Endometrium (tissue), 2 donors: ENCODE measurements at regions not wholly inside any gene's neighbourhood (a gene's known extent, or its start where the extent isn't known, plus 50 kb on each side); places are given as distances from the start of the nearest gene placed in this dataset.
"Not testable (repeated sequence)": the region's sequence is repeated elsewhere in the genome, so short reads cannot be mapped to it uniquely, and the experiment has no call there.

Source experiments
- FAIRE-seq: peaks from 2 replicates; lab custom pipeline; 2012; peaks lifted over from hg19 to GRCh38; lab: Jason Lieb, UNC
- donor health status: control.
- donor health status: control.

- no peak for FAIRE-seq
Observed at GRCh38 chr21:33121715-33122475, 52.0 kb downstream of the OLIG1 start.

GRCh38 chr21:33122507-33122906, 52.6 kb downstream of the OLIG1 start:
- FAIRE-seq, result no peak

GRCh38 chr21:33123374-33124123, 53.6 kb downstream of the OLIG1 start:
- FAIRE-seq, result no peak

GRCh38 chr21:33124889-33125288, 54.9 kb downstream of the OLIG1 start:
- FAIRE-seq, result no peak

- no peak for FAIRE-seq
Observed at GRCh38 chr21:33125680-33126375, 55.9 kb downstream of the OLIG1 start.

- FAIRE-seq, result no peak
Observed at GRCh38 chr21:33126569-33126968, 56.6 kb downstream of the OLIG1 start.

GRCh38 chr21:33127154-33127867, 57.4 kb downstream of the OLIG1 start:
- no peak for FAIRE-seq

- no peak for FAIRE-seq
Observed at GRCh38 chr21:33127868-33128242, 57.9 kb downstream of the OLIG1 start.

- FAIRE-seq, result no peak
Observed at GRCh38 chr21:33128538-33128937, 58.6 kb downstream of the OLIG1 start.

- FAIRE-seq, result no peak
Observed at GRCh38 chr21:33132054-33132453, 62.1 kb downstream of the OLIG1 start.

- no peak for FAIRE-seq
Observed at GRCh38 chr21:33133892-33134291, 64.0 kb downstream of the OLIG1 start.

- FAIRE-seq, result no peak
Observed at GRCh38 chr21:33135925-33136324, 66.0 kb downstream of the OLIG1 start.

GRCh38 chr21:33136847-33137502, 67.0 kb downstream of the OLIG1 start:
- FAIRE-seq, result no peak

GRCh38 chr21:33139084-33139483, 69.1 kb downstream of the OLIG1 start:
- FAIRE-seq, result no peak

GRCh38 chr21:33140288-33140687, 70.3 kb downstream of the OLIG1 start:
- FAIRE-seq, result no peak

GRCh38 chr21:33146467-33146866, 76.5 kb downstream of the OLIG1 start:
- FAIRE-seq, result no peak

GRCh38 chr21:33149181-33149580, 79.2 kb downstream of the OLIG1 start:
- FAIRE-seq, result no peak

GRCh38 chr21:33150968-33151367, 78.8 kb upstream of the IFNAR2 start:
- FAIRE-seq, result not testable (repeated sequence)

GRCh38 chr21:33151941-33152731, 77.6 kb upstream of the IFNAR2 start:
- FAIRE-seq, result no peak

GRCh38 chr21:33152732-33153130, 77.0 kb upstream of the IFNAR2 start:
- no peak for FAIRE-seq

- no peak for FAIRE-seq
Observed at GRCh38 chr21:33155005-33155404, 74.7 kb upstream of the IFNAR2 start.
